PC-9 (cell line): ENCODE measurements at regions not wholly inside any gene's neighbourhood (a gene's known extent, or its start where the extent isn't known, plus 50 kb on each side); places are given as distances from the start of the nearest gene placed in this dataset.

ENCODE experiments used
- BruUV-seq: library from RNA; stranded (reverse); fragments of 400-500 nt; replicated peaks from 2 replicates; lab custom pipeline; 2021; lab: Mats Ljungman, UMichigan
- CTCF ChIA-PET: fragments of 300-600 bp; sonication (Branson Sonifier 250); formaldehyde crosslinking; loops from one replicate; lab custom pipeline; 2022; ENCODE audit warnings: antibody characterized with exemption; lab: Charles Lee
- POLR2A ChIA-PET: fragments of 300-600 bp; sonication (Branson Sonifier 250); formaldehyde crosslinking; loops from one replicate; lab custom pipeline; 2022; ENCODE audit warnings: antibody characterized with exemption; ENCODE audit not compliant: unreplicated experiment; lab: Charles Lee
- DNase-seq, 2 experiments: peaks; one replicate each; pipeline versions ENCODE4 v3.0.0 to v3.0.0-alpha.2; 2015 to 2022; ENCODE audit warnings: mixed read lengths in 1 of 2
- H2AFZ ChIP-seq: fragments of 200-600 bp; sonication (generic); 2 replicates; pipeline ENCODE4 v1.8.1; 2017; ENCODE audit warnings: antibody characterized with exemption
- H3F3A ChIP-seq: fragments of 200-600 bp; sonication (generic); 2 replicates; pipeline ENCODE4 v1.8.1; 2017; ENCODE audit warnings: antibody characterized with exemption, mild to moderate bottlenecking, low read depth; ENCODE audit not compliant: insufficient read depth
- H3K27ac ChIP-seq: fragments of 200-600 bp; sonication (generic); 2 replicates; pipeline ENCODE4 v1.6.1; 2016; ENCODE audit warnings: mixed run types
- H3K27me3 ChIP-seq: fragments of 200-600 bp; sonication (generic); 2 replicates; pipeline ENCODE4 v1.6.1; 2016; ENCODE audit warnings: low read depth, mixed run types; ENCODE audit not compliant: insufficient read depth
- H3K36me3 ChIP-seq: fragments of 200-600 bp; sonication (generic); 2 replicates; pipeline ENCODE4 v1.6.1; 2016; ENCODE audit warnings: low read depth, mixed run types
- H3K4me1 ChIP-seq: fragments of 200-600 bp; sonication (generic); replicated peaks from 2 replicates; pipeline ENCODE4 v1.6.1; 2016; ENCODE audit warnings: mixed run types; ENCODE audit not compliant: insufficient read depth
- H3K4me2 ChIP-seq: fragments of 200-600 bp; sonication (generic); 2 replicates; pipeline ENCODE4 v1.6.1; 2017; ENCODE audit warnings: mixed run types
- H3K4me3 ChIP-seq: fragments of 200-600 bp; sonication (generic); 2 replicates; pipeline ENCODE4 v1.6.1; 2016; ENCODE audit warnings: mixed run types
- H3K79me2 ChIP-seq: fragments of 200-600 bp; sonication (generic); 2 replicates; pipeline ENCODE4 v1.6.1; 2017; ENCODE audit warnings: low read depth, mixed run types
- H3K9me2 ChIP-seq: fragments of 200-600 bp; sonication (generic); 2 replicates; pipeline ENCODE4 v1.8.1; 2017; ENCODE audit warnings: mild to moderate bottlenecking; ENCODE audit not compliant: insufficient read depth
- H3K9me3 ChIP-seq: fragments of 200-600 bp; sonication (generic); 2 replicates; pipeline ENCODE4 v1.8.1; 2016; ENCODE audit warnings: low read depth; ENCODE audit not compliant: insufficient read depth
- H4K20me1 ChIP-seq: fragments of 200-600 bp; sonication (generic); 2 replicates; pipeline ENCODE4 v1.8.1; 2017; ENCODE audit not compliant: insufficient read depth
- EZH2 ChIP-seq: fragments of 200-600 bp; sonication (generic); IDR thresholded peaks from 2 replicates; pipeline ENCODE4 v1.8.0; 2017; ENCODE audit warnings: antibody characterized with exemption, low read depth
- intact Hi-C: fragments of 100-400 bp; cut with micrococcal nuclease; formaldehyde crosslinking; loops from one replicate; pipeline ENCODE4 v1.10.0; 2022; ENCODE audit not compliant: unreplicated experiment
- TF ChIP-seq, protein P1 (sequence below): fragments of 200-600 bp; sonication (generic); conservative IDR thresholded peaks from 2 replicates; pipeline ENCODE4 v1.6.1; 2017; ENCODE audit warnings: mixed run types, antibody characterized with exemption, mild to moderate bottlenecking, moderate library complexity

DNA sequence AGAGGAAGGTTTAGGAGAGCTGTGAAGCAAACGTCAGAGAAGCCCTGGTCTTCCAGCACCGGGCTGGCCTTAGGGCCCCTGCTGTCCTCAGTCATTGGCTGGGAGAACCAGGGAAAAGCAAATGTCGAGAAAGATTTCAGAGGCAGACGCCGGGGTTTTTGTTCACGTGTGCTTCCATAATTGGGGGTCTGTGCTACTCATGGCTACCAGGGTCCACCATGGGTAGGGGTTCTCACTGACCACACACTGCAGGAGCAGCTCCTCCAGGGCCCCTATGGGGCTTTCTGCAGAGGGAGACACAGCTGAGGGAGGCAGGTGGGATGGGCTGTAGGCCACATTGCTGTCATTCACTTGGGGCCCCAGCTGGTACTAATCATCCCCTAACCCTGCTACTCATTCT lies 291.8 kb upstream of the FOXQ1 start:
- POLR2A ChIA-PET, result interaction anchor here (0.6 kb wide), 1 partner anchor 271 kb away, joined by 3 read pairs; no protein-coding TSS in a partner anchor
- no peak for TF ChIP-seq EZH2
- TF ChIP-seq, protein P1, sequence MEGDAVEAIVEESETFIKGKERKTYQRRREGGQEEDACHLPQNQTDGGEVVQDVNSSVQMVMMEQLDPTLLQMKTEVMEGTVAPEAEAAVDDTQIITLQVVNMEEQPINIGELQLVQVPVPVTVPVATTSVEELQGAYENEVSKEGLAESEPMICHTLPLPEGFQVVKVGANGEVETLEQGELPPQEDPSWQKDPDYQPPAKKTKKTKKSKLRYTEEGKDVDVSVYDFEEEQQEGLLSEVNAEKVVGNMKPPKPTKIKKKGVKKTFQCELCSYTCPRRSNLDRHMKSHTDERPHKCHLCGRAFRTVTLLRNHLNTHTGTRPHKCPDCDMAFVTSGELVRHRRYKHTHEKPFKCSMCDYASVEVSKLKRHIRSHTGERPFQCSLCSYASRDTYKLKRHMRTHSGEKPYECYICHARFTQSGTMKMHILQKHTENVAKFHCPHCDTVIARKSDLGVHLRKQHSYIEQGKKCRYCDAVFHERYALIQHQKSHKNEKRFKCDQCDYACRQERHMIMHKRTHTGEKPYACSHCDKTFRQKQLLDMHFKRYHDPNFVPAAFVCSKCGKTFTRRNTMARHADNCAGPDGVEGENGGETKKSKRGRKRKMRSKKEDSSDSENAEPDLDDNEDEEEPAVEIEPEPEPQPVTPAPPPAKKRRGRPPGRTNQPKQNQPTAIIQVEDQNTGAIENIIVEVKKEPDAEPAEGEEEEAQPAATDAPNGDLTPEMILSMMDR, result no peak
- H3K36me3 ChIP-seq, result no peaks in the 10 kb centered on the region

DNA sequence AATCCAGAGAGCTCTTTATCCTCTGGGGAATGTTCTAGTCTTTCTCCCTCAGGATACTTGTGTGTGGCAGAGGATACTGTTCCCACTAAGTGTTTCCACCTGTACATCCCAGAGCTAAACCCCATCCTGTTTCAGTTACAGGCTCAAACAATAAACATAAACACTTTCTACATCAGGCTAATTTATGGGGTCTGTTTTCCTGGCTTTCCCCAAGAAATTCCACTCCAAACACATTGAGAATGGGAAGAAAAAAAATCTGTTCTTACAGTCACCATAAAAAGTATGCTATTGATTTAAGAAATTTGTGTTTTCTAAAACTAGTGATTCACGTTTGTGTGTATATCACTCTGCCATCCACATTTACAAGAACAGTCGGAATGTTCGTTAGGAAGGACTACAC lies 293.9 kb upstream of the FOXQ1 start:
- Histone ChIP-seq H3K27ac (no peak overlapping the region), H2AFZ (no peak overlapping the region), H3K79me2 (no peaks in the 10 kb centered on the region), H3K4me2 (no peak overlapping the region), H3F3A (no peaks in the 10 kb centered on the region), H3K9me3 (no peaks in the 10 kb centered on the region), H3K36me3 (no peaks in the 10 kb centered on the region), H3K4me1 (no peaks in the 10 kb centered on the region), H3K9me2 (no peaks in the 10 kb centered on the region), H3K4me3 (no peak overlapping the region), H3K27me3 (no peaks in the 10 kb centered on the region), H4K20me1 (no peaks in the 10 kb centered on the region)
- ChIA-PET POLR2A (no interaction called here), CTCF (no interaction called here)
- intact Hi-C loops, result no loop called here
- no peak for TF ChIP-seq EZH2
- TF ChIP-seq, protein P1, result no peak
- no peak for DNase-seq
- no TSS peak for BruUV-seq

More for the DNA sequence above, 291.8 kb upstream of the FOXQ1 start:
- Histone ChIP-seq H3K4me3 (no peak overlapping the region), H3K27ac (no peak overlapping the region), H3K9me2 (no peaks in the 10 kb centered on the region), H3K9me3 (no peaks in the 10 kb centered on the region), H4K20me1 (no peaks in the 10 kb centered on the region), H3F3A (no peaks in the 10 kb centered on the region), H3K4me1 (peaks cover 13% of the 10 kb centered on the region), H2AFZ (no peak overlapping the region), H3K79me2 (no peaks in the 10 kb centered on the region), H3K4me2 (no peak overlapping the region), H3K27me3 (no peaks in the 10 kb centered on the region)
- no peak for DNase-seq
- intact Hi-C loops, result no loop called here
- no TSS peak for BruUV-seq
- CTCF ChIA-PET, result no interaction called here

DNA sequence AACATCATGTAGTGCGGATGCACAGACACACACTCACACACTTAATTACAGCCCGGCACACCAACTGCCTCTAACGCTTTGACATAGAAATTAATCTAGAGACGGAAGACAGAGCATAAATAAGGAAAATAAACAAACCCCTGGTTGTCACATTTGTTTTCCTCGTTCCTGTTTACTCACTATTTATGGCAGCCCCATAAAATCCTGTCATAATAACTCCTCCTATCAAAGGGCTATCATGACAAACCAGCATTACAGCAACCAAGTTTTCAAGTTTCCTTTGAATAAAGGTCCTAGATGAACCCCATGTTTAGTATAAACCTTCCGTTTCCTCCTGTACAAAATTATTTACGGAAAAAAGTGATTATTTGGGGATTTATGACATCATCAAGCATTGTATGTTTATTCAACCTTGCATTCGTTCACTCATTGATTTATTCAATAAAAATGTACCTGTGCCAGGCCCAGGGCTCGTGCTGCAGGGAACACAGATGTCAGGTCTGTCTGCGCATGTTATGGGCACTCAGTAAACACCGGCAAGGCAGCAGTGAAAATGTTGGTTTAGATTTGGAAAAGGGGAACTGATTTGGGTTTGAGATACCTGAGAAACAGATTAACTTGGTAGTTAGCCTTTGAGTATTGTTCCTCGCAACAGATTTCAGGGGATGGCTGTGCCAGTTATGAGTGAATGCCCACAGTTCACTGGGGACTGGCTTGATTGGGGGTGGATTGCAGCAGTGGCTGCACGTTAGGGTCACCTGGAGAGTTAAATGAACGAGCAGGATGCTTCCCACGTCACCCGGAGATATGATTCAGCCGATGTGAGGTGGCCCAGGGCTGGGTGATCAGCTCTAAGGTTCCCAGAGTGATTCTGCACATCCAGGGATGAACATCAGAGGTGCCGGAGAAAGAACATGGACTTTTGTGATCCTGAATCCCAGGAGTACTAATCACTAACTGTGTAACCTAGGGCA lies 295.3 kb upstream of the FOXQ1 start:
- H3K36me3 ChIP-seq, result no peaks in the 10 kb centered on the region
- no TSS peak for BruUV-seq
- no peaks in the 10 kb centered on the region for H3K27me3 ChIP-seq
- no peaks in the 10 kb centered on the region for H3K9me2 ChIP-seq
- no peaks in the 10 kb centered on the region for H4K20me1 ChIP-seq
- H3F3A ChIP-seq, result no peaks in the 10 kb centered on the region
- H3K9me3 ChIP-seq, result no peaks in the 10 kb centered on the region
- H3K4me3 ChIP-seq, result no peak overlapping the region
- ChIA-PET CTCF (no interaction called here), POLR2A (no interaction called here)
- no peak overlapping the region for H3K27ac ChIP-seq
- no peak overlapping the region for H3K4me2 ChIP-seq
- no peaks in the 10 kb centered on the region for H3K4me1 ChIP-seq
- H3K79me2 ChIP-seq, result no peaks in the 10 kb centered on the region
- DNase-seq, result no peak
- no peak overlapping the region for H2AFZ ChIP-seq
- TF ChIP-seq EZH2, result no peak
- TF ChIP-seq, protein P1, result no peak
- intact Hi-C loops, result no loop called here
